ENCODE measurements at regions not wholly inside any gene's neighbourhood (a gene's known extent, or its start where the extent isn't known, plus 50 kb on each side); places are given as distances from the start of the nearest gene placed in this dataset.
A peak's percentile ranks its signal among the peaks of the same experiment; 100 is the strongest.

GRCh38 chr6:113329942-113330635, 527.1 kb upstream of the MARCKS start:
- H3K4me3 ChIP-seq (ENCODE audit: low read depth, low read length), result peak overlapping the region; percentile 30
- no peak for DNase-seq (ENCODE audit: low read depth)
- TF ChIP-seq, protein P1, sequence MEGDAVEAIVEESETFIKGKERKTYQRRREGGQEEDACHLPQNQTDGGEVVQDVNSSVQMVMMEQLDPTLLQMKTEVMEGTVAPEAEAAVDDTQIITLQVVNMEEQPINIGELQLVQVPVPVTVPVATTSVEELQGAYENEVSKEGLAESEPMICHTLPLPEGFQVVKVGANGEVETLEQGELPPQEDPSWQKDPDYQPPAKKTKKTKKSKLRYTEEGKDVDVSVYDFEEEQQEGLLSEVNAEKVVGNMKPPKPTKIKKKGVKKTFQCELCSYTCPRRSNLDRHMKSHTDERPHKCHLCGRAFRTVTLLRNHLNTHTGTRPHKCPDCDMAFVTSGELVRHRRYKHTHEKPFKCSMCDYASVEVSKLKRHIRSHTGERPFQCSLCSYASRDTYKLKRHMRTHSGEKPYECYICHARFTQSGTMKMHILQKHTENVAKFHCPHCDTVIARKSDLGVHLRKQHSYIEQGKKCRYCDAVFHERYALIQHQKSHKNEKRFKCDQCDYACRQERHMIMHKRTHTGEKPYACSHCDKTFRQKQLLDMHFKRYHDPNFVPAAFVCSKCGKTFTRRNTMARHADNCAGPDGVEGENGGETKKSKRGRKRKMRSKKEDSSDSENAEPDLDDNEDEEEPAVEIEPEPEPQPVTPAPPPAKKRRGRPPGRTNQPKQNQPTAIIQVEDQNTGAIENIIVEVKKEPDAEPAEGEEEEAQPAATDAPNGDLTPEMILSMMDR (IDR thresholded peaks at IDR 0.05; ENCODE audit: control insufficient read depth, extremely low read depth, insufficient read depth), result no peak

- peak; percentile 84 for DNase-seq (ENCODE audit: low read depth)
Observed at GRCh38 chr6:113330636-113330946, 526.6 kb upstream of the MARCKS start.

GRCh38 chr6:113331021-113331420, 526.1 kb upstream of the MARCKS start:
- TF ChIP-seq, protein P1 (IDR thresholded peaks at IDR 0.05; ENCODE audit: control insufficient read depth, extremely low read depth, insufficient read depth), result no peak
- DNase-seq (ENCODE audit: low read depth), result no peak
- no peak overlapping the region; the same call in 1 of the 2 replicates for H3K4me3 ChIP-seq (ENCODE audit: low read depth, low read length)

More at GRCh38 chr6:113330636-113330946, 526.6 kb upstream of the MARCKS start:
- TF ChIP-seq, protein P1 (IDR thresholded peaks at IDR 0.05; ENCODE audit: control insufficient read depth, extremely low read depth, insufficient read depth), result no peak
- peak overlapping the region; percentile 30 for H3K4me3 ChIP-seq (ENCODE audit: low read depth, low read length)

DNA sequence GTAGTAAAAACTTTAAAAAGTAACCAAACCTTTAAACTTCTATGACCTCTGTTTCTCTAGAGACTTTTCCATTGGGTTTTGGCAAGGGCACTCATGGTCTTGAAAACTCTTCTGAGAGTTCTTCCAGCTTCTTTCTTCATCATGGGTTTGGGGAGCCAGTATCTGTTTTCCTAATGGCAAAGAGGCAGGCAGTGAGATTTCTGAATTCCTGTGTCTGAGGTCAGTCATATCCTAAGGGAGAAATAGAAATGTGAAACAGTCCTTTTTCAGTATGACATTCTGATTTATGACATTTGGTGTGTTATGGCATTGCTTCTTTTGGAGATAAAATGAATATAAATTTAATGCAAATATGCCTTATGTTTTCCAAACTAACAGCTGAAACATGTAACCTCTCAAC, 518.5 kb upstream of the MARCKS start:
- no peak overlapping the region for H3K4me3 ChIP-seq (ENCODE audit: low read depth, low read length)
- DNase-seq (ENCODE audit: low read depth), result no peak

DNA sequence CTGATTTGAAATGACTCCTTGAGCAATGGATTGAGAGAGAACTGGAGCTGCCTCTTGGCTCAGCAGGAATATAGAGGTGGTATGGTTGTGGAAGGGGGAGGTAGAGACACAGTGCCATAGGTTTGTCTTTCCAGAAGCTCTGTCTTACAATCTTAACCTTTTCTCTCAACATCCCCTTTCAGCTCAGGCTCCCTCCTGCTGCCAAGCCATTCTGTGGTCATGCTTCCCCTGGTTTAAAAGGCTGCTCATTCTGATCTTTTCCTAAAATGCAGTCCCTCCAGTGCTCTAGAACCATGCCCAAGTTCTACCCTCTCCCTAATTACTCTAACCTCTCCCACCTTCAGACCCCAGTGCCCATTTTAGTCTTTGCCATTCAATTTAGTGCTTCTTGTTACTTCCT, 517.9 kb upstream of the MARCKS start:
- H3K4me3 ChIP-seq (ENCODE audit: low read depth, low read length), result no peak overlapping the region
- DNase-seq (ENCODE audit: low read depth), result no peak
- TF ChIP-seq, protein P1 (IDR thresholded peaks at IDR 0.05; ENCODE audit: control insufficient read depth, extremely low read depth, insufficient read depth), result no peak

More for the DNA sequence above, 518.5 kb upstream of the MARCKS start:
- TF ChIP-seq, protein P1 (IDR thresholded peaks at IDR 0.05; ENCODE audit: control insufficient read depth, extremely low read depth, insufficient read depth), result no peak

DNA sequence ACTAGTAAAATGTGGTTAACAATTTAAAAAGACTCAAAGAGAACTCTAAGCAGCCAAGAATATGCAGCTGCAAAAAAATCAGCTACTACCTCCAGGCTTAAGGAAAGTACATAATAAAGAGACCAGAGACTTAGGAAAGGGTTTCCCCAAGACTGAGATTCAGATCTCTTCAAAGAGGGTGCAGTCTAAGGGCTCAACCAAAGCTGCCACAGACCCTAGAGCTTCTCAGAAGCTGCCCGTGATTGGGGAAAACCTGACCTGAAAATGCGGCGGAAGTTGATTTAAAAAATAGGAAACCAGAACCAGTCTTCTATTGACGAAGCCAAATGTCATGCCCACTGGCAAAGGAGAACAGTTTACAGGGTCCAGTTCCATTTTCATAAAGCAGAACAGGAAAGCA, 516.8 kb upstream of the MARCKS start:
- DNase-seq (ENCODE audit: low read depth), result no peak
- no peak overlapping the region for H3K4me3 ChIP-seq (ENCODE audit: low read depth, low read length)
- TF ChIP-seq, protein P1 (IDR thresholded peaks at IDR 0.05; ENCODE audit: control insufficient read depth, extremely low read depth, insufficient read depth), result no peak

DNA sequence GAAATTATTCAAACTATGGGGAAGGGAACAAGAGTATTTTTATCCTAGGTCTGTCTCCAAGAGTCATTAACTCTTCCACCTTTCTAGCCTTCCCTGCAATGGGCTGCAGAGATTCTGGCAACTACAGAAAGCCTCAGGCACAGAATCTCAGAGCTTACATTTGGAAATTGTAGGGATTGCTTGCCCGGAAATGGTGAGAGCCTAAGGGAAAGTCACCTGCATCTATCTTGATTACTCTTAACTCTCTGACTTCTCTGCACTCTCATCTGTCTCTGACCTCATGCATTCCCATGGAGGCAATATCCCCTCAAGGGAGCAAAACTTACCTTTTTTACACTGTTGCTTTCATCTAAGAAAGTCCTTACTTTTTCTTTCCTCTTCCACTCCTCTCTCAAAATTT, 513.2 kb upstream of the MARCKS start:
- no peak for DNase-seq (ENCODE audit: low read depth)
- TF ChIP-seq, protein P1 (IDR thresholded peaks at IDR 0.05; ENCODE audit: control insufficient read depth, extremely low read depth, insufficient read depth), result no peak
- no peak overlapping the region for H3K4me3 ChIP-seq (ENCODE audit: low read depth, low read length)
